ENCODE measurements at regions not wholly inside any gene's neighbourhood (a gene's known extent, or its start where the extent isn't known, plus 50 kb on each side); places are given as distances from the start of the nearest gene placed in this dataset.

DNA sequence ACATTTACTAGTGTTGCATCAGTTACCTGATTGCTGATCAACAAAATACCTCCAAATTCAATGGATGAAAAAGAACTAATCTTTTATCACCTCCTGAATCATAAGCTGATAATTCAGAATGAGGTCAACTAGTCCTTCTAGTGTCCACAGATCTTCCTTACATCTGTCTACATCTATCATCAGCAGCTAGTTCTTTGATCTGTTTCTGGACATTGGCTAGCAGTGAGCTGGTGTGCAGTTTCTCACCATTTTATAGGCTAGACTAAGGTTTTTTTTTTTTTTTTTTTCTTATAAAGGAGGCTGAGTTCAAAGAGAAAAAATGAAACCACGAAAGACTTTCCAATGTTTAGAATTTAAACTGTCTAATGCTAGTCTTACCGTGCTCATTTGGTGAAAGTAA is 534.3 kb upstream of the ST8SIA4 start:
- TF ChIP-seq, protein P1, sequence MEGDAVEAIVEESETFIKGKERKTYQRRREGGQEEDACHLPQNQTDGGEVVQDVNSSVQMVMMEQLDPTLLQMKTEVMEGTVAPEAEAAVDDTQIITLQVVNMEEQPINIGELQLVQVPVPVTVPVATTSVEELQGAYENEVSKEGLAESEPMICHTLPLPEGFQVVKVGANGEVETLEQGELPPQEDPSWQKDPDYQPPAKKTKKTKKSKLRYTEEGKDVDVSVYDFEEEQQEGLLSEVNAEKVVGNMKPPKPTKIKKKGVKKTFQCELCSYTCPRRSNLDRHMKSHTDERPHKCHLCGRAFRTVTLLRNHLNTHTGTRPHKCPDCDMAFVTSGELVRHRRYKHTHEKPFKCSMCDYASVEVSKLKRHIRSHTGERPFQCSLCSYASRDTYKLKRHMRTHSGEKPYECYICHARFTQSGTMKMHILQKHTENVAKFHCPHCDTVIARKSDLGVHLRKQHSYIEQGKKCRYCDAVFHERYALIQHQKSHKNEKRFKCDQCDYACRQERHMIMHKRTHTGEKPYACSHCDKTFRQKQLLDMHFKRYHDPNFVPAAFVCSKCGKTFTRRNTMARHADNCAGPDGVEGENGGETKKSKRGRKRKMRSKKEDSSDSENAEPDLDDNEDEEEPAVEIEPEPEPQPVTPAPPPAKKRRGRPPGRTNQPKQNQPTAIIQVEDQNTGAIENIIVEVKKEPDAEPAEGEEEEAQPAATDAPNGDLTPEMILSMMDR (conservative IDR thresholded peaks at IDR 0.05; ENCODE audit: low read depth in 2 of 2): no peak
- TF ChIP-seq CREB1 (CRISPR knock-in tag; IDR thresholded peaks at IDR 0.05; ENCODE audit: low read depth): no peak
- no peak for TF ChIP-seq ZNF114 (CRISPR knock-in tag; IDR thresholded peaks at IDR 0.05)
- TF ChIP-seq, protein P2, sequence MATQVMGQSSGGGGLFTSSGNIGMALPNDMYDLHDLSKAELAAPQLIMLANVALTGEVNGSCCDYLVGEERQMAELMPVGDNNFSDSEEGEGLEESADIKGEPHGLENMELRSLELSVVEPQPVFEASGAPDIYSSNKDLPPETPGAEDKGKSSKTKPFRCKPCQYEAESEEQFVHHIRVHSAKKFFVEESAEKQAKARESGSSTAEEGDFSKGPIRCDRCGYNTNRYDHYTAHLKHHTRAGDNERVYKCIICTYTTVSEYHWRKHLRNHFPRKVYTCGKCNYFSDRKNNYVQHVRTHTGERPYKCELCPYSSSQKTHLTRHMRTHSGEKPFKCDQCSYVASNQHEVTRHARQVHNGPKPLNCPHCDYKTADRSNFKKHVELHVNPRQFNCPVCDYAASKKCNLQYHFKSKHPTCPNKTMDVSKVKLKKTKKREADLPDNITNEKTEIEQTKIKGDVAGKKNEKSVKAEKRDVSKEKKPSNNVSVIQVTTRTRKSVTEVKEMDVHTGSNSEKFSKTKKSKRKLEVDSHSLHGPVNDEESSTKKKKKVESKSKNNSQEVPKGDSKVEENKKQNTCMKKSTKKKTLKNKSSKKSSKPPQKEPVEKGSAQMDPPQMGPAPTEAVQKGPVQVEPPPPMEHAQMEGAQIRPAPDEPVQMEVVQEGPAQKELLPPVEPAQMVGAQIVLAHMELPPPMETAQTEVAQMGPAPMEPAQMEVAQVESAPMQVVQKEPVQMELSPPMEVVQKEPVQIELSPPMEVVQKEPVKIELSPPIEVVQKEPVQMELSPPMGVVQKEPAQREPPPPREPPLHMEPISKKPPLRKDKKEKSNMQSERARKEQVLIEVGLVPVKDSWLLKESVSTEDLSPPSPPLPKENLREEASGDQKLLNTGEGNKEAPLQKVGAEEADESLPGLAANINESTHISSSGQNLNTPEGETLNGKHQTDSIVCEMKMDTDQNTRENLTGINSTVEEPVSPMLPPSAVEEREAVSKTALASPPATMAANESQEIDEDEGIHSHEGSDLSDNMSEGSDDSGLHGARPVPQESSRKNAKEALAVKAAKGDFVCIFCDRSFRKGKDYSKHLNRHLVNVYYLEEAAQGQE (IDR thresholded peaks at IDR 0.05; ENCODE audit: unreplicated experiment): no peak
- no peak for TF ChIP-seq EZH2 (IDR thresholded peaks at IDR 0.05; ENCODE audit: low read depth, unreplicated experiment)
- TF ChIP-seq EZH2phosphoT487 (IDR thresholded peaks at IDR 0.05; ENCODE audit: unreplicated experiment): no peak
- TF ChIP-seq, protein P3, sequence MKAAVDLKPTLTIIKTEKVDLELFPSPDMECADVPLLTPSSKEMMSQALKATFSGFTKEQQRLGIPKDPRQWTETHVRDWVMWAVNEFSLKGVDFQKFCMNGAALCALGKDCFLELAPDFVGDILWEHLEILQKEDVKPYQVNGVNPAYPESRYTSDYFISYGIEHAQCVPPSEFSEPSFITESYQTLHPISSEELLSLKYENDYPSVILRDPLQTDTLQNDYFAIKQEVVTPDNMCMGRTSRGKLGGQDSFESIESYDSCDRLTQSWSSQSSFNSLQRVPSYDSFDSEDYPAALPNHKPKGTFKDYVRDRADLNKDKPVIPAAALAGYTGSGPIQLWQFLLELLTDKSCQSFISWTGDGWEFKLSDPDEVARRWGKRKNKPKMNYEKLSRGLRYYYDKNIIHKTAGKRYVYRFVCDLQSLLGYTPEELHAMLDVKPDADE (IDR thresholded peaks at IDR 0.05): no peak
- no peak for TF ChIP-seq POLR2AphosphoS5 (IDR thresholded peaks at IDR 0.05; ENCODE audit: low read depth)
- no peak for TF ChIP-seq JUNB (IDR thresholded peaks at IDR 0.05; ENCODE audit: unreplicated experiment)
- TF ChIP-seq NANOG (IDR thresholded peaks at IDR 0.05; ENCODE audit: borderline replicate concordance): no peak
- no peak for TF ChIP-seq ZNF331 (CRISPR knock-in tag; IDR thresholded peaks at IDR 0.05; ENCODE audit: low read depth)
- no peak for TF ChIP-seq STAT1 (IDR thresholded peaks at IDR 0.05; ENCODE audit: unreplicated experiment)
- TF ChIP-seq, protein P4, sequence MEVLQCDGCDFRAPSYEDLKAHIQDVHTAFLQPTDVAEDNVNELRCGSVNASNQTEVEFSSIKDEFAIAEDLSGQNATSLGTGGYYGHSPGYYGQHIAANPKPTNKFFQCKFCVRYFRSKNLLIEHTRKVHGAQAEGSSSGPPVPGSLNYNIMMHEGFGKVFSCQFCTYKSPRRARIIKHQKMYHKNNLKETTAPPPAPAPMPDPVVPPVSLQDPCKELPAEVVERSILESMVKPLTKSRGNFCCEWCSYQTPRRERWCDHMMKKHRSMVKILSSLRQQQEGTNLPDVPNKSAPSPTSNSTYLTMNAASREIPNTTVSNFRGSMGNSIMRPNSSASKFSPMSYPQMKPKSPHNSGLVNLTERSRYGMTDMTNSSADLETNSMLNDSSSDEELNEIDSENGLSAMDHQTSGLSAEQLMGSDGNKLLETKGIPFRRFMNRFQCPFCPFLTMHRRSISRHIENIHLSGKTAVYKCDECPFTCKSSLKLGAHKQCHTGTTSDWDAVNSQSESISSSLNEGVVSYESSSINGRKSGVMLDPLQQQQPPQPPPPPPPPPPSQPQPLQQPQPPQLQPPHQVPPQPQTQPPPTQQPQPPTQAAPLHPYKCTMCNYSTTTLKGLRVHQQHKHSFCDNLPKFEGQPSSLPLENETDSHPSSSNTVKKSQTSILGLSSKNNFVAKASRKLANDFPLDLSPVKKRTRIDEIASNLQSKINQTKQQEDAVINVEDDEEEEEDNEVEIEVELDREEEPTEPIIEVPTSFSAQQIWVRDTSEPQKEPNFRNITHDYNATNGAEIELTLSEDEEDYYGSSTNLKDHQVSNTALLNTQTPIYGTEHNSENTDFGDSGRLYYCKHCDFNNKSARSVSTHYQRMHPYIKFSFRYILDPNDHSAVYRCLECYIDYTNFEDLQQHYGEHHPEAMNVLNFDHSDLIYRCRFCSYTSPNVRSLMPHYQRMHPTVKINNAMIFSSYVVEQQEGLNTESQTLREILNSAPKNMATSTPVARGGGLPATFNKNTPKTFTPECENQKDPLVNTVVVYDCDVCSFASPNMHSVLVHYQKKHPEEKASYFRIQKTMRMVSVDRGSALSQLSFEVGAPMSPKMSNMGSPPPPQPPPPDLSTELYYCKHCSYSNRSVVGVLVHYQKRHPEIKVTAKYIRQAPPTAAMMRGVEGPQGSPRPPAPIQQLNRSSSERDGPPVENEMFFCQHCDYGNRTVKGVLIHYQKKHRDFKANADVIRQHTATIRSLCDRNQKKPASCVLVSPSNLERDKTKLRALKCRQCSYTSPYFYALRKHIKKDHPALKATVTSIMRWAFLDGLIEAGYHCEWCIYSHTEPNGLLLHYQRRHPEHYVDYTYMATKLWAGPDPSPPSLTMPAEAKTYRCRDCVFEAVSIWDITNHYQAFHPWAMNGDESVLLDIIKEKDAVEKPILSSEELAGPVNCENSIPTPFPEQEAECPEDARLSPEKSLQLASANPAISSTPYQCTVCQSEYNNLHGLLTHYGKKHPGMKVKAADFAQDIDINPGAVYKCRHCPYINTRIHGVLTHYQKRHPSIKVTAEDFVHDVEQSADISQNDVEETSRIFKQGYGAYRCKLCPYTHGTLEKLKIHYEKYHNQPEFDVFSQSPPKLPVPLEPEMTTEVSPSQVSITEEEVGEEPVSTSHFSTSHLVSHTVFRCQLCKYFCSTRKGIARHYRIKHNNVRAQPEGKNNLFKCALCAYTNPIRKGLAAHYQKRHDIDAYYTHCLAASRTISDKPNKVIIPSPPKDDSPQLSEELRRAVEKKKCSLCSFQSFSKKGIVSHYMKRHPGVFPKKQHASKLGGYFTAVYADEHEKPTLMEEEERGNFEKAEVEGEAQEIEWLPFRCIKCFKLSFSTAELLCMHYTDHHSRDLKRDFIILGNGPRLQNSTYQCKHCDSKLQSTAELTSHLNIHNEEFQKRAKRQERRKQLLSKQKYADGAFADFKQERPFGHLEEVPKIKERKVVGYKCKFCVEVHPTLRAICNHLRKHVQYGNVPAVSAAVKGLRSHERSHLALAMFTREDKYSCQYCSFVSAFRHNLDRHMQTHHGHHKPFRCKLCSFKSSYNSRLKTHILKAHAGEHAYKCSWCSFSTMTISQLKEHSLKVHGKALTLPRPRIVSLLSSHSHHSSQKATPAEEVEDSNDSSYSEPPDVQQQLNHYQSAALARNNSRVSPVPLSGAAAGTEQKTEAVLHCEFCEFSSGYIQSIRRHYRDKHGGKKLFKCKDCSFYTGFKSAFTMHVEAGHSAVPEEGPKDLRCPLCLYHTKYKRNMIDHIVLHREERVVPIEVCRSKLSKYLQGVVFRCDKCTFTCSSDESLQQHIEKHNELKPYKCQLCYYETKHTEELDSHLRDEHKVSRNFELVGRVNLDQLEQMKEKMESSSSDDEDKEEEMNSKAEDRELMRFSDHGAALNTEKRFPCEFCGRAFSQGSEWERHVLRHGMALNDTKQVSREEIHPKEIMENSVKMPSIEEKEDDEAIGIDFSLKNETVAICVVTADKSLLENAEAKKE (CRISPR knock-in tag; IDR thresholded peaks at IDR 0.05): no peak
